ENCODE measurements at regions not wholly inside any gene's neighbourhood (a gene's known extent, or its start where the extent isn't known, plus 50 kb on each side); places are given as distances from the start of the nearest gene placed in this dataset.
A peak's percentile ranks its signal among the peaks of the same experiment; 100 is the strongest.
"Not testable (repeated sequence)": the region's sequence is repeated elsewhere in the genome, so short reads cannot be mapped to it uniquely, and the experiment has no call there.

DNA sequence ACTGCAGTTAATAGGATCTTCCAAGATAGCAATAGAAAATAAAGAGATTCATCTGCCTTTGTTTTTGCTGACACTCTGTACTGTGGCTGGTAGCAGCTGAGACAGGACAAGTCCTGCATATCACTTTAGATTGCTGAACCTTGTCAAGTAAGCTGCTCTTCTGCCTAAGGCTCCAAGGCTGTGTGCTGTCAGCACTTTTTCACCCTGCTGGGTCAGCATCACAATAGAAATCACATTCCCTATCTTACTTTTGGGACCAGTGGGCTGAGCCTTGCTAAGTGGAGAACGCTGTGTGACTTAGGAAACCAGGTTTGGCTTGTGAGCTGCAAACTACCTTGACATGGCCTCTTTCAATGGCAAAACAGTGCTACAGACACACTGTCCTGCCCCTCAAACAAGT lies 263.9 kb downstream of the FRK start:
- no peak for DNase-seq

DNA sequence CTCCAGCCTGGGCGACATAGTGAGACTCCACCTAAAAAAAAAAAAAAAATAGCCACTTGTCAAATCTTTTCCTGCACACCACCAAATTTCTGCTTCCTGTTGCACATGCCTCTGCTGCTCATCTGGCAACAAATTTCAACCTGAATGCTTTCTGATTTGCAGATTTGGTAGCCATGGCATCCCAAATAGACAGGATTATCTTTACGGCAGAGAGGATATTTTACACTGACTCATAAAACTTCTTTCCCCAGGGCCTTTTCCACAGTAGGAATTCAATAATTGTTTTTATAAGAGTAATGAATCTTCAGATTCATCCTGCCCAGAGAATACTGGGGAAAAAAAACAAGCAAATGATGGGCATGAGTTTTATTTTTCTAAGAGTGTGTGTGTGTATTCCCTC lies 264.6 kb downstream of the FRK start:
- no peak for DNase-seq

DNA sequence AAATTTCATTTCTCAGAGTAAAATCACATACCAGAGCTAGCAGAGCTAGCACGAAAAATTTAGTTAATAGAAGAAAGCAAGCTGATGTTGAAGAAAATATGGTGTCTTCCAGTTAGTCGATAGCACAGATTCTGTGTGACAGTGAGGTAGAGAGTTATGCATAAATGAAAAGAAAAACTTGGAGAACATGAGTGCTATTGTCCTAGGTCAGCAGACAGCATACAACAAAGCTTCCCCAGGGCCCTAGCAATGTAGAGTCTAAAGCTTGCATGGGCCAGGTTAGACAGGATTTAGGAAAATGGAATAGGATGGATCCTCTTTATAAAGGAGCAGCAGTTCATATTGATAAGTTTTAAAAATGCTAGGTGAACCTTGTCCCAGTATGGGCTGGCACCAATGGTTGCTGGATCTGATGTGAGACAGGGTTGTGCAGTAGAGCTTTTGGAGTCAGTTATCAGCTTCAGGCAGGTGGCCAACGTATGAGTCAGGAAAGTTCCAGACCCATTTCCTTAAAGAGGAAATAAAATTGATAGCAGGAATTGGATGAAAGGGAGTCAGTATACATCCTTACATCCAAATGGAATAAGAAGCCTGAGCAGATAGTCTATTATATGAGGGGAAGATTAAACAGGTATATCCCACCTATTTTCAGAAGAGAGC lies 277.2 kb downstream of the FRK start:
- DNase-seq, result no peak

DNA sequence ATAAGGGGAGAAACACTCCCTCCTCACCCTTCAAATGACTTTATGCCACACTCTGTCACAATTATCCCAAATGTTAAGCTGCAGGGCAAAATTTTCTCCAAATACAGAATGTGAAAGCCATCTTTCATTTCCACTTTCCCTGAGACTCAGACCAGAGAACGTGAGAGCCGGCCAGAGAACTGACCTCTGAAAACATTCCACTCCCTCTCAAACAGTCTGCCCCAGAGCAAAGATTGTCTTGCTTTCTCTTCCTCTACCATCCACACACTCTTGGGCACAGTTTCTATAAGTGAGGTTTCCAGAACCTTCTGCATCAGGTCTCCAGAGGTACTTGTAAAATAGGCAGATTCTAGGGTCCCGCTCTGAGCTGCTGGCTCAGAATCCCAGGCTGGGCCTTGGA lies 278.1 kb downstream of the FRK start:
- no peak for DNase-seq

- DNase-seq, result no peak
Observed at GRCh38 chr6:115773741-115774140, 286.9 kb downstream of the FRK start.

DNA sequence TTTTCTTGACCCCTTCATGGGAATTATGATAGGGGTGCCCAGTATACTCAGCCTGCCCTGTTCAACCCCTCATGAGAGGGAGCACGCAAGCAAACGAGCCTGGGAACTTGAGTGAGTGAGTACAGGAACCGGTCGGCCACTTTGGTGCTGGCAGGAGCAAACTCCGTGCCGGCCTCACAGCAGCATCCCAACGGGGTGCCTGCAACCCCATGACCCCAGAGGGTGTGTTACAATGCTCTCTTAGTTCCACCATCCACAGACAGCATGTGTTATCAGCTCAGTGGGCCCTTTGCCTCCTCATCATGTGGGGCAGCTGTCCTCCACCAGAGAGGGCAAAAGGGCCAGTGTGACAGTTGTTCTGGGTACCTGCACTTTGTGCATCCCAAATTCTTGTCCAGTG lies 289.8 kb downstream of the FRK start:
- no peak for DNase-seq

GRCh38 chr6:115768500-115768899 lies 292.2 kb downstream of the FRK start:
- DNase-seq, result no peak

DNA sequence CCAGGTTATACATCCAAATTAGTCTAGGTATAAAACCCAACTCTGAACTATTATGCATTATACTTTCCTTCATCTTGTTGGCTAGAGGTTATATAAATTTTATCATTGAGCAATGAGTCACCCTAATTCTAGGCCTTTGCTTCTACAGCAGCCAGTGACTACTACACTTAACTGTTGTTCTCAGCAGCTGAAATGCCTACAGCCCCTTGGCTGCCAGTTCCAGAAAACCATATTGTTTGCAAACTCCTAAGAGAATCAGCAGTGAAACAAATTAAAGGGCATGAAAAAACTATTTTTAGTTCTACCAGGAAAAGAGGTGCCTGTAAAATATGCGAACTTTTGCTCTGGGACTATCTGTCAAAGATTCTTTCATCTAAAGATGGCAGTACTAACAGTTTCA lies 292.8 kb downstream of the FRK start:
- no peak for DNase-seq

DNA sequence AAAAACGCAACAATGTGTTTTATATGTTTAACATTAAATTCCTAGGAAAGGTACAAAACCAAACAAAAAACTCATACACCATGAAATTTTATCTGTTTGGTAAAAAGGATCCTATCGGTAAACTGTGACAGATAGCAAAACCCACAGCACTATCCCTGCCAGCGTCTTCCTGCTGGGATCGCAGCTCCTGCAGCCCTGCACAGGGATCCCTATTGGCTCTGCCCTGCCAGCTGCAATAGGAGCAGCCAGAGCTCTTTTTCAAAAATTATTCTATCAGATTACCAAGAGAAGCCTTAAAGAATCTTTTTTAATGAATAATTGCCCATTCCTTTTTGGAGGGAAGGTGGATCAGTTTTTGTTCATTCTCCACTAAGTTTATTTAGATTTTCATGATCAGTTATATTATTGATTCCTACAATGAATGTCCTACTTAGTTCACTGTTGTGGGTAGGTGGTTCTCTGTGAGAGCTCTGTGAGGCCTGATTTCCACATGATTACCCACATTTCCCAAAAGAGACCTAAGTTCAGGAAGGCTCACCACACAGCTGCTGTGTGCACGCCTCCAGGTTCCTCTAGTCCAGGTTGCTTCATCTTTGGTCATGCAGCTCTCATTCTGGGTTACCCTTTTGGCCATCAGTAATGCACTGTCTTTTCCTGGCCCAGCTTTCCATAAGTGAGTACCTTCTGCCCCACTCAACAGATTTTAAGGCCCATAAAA lies 293.8 kb downstream of the FRK start:
- no peak for DNase-seq

DNA sequence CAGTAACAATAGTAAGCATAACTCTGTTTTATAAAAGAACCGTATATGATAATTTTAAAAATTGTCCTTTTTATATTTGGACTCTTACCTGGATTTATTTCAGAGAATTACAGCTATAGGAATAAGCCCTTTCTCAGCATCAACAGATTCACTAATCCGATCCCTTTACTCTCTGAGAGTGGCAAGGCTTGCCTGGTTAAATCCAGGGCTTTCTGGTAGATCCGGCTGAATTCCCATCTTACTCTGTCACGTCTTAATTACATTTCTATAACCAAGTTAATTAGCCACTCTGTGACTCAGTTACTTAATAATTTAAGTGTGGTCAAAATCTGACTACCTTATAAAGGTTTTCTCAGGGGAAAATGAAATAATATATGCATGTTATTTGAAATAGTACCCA lies 294.7 kb downstream of the FRK start:
- DNase-seq, result no peak

DNA sequence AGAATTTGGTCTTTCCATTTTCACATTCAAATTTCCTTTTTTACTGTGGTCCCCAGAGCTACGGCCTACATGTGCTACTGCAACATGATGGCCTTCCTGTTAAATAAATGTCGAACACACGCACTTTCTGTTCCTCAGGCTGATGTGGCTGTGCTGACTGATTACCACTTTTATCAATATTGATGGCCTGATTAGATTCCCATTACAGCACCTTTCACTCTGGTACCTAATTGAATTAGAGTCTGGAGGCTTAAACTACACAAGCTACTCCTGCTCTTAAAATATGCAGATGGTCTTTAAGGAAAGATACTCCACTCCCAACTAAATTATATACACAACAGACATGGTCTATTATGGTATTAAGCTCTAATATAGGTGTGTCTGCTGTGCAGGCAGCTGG lies 301.6 kb downstream of the FRK start:
- DNase-seq, result no peak

DNA sequence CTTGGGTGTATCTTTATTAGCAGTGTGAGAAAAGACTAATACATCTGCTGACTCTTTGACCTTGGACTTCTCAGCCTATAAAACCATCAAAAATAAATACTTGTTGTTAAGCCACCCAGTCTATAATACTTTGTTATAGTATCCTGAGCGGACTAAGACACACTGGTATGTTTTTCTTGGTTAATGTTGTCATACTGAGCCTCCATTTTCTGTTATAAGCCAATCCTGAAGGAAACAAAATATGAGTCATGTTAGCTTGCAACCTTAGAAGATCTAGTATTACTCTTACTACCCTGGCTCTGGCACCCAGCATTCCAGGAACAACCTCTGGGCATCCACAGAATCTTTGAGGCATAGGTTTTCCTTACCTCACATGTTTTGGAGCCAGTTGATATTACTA lies 307.2 kb downstream of the FRK start:
- no peak for DNase-seq

DNA sequence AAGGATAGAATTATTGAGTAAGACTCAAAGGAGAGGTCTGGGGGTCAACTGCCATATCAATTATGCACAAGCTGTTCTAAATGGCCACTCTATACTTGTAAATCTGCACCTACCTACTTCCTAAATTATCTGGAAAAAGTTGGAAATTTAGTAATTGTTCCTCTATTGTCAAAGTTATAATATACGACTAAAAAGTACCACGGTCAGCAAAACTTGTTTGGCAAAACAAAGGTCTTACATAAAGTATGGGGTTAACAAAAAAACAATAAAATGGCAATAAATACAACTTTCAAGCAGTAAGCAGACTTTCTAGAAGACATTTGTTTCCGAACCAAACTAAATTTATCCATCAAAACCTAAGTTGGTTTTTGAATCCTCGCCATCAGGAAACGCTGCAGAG lies 309.7 kb downstream of the FRK start:
- DNase-seq, result no peak

DNA sequence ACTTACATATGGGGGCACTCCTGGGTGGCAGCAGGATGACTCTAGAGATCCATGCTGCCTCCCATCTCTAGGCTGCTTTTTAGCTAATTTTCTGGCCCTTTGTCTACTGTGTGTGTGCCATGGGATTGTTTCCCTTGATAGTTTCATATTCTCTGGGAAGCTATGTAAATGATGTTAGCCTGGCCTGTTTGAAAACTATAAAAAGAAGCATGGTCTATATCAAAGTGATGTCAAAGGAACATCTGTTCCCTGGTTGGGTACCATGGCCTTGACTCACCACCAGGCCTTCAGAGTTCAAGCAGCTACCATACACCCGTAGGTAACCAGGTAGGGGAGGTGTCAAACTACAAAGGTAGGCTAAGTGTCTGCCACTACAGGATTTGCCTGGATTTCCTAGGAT lies 310.4 kb downstream of the FRK start:
- DNase-seq, result no peak

DNA sequence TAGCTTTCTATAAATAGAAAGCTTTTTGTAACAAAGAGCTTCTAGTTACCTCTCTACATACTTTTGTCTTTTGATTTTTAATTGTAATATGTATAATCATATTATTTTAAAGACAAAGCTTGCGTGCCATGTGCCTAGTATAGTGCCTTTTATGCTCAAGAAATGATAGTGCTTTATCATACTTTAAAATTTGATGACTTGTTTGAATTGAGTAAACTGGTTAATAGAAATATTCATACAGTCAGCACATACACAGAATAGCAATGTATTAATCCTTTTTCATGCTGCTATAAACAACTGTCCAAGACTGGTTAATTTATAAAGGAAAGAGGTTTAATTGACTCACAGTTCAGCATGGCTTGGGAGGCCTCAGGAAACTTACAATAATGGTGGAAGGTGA lies 313.0 kb downstream of the FRK start:
- DNase-seq, result no peak

GRCh38 chr6:115746583-115746982 lies 314.1 kb downstream of the FRK start:
- not testable (repeated sequence) for DNase-seq

- DNase-seq, result no peak
Observed at GRCh38 chr6:115740907-115741306, 319.8 kb downstream of the FRK start.

DNA sequence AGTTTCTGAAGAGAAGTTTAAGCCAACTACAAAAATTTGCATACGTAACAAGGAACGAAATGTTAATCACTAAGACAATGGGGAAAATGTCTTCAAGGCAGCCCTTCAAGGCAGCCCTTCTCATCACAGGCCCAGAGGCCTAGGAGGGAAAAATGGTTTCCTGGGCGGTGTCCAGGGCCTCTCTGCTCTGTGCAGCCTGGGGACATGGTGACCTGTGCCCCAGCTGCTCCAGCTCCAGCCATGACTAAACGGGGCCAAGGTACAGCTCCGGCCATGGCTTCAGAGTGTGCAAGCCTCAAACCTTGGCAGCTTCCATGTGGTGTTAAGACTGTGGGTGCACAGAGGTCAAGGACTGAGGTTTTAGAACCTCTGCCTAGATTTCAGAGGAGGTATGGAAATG lies 325.1 kb downstream of the FRK start:
- no peak for DNase-seq

DNA sequence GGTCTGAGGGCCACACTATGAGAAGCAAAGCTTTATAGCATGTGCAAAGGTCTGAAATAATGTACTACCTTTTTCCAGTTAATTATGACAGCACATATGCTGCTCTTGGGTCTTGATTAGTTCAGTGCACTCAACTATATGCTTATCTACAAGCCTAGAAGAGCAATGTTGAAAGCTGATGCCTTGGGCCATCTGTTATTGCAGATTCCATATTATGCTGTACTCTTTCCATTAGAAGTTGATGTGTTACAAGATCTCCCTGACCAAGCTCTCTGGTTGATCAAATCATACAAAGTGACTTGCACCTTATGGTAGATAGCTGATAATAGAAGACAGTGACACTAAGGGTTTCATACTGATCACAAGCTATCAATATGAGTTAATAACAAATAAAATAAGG lies 327.3 kb downstream of the FRK start:
- DNase-seq, result peak; percentile 98

DNA sequence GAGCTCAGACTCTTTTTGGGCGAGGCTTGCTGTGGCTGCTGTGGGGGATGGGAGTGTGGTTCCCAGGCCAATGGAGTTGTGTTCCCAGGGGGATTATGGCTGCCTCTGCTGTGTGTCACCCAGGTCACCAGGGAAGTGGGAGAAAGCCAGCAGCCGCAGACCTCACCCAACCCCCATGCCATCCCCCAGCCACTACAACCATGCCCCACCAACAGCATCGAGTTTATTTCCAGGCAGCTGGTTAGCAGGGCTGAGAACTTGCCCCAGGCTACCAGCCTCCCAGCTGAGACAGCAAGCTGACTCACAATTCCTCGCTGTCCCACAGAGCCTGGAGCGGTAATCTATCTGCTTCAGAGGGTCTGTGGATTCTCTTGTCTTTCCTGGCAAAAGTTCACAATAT lies 331.7 kb downstream of the FRK start:
- no peak for DNase-seq

DNA sequence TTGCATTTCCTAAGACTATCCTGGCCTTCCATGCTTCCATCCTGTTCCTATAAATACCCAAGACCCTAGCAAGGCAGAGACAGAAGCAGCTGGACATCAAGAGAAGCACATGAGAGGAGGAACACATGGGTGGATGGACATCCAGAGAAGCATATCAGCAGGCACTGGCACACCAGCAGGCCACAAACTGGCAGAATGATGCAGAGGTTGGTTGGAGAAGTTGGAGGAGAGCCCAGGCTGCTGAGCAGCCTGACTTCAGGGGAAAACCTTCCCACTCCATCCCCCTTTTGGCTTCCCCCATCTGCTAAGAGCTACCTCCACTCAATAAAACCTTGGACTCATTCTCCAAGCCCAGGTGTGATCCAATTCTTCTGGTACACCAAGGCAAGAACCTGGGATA lies 332.5 kb downstream of the FRK start:
- DNase-seq, result no peak

DNA sequence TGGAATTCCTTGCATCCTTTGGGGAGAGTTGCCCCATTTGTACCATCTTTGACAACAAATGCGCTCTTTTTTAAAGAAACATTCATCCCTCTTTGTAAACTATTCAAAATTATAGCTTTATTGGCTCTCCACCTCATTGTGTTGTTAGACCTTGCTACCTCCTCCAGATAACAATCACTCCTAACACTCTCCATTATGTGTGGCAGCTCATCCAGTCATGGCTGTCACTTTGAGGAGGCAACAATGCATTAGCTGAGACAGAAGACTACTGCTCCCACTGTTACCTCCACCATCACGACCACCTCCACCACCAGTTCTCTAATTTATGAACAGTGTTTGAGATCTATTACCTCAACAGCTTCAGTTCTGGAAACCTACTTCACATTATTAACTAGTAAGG lies 339.1 kb downstream of the FRK start:
- no peak for DNase-seq

- DNase-seq, result no peak
Observed at GRCh38 chr6:115720900-115721299, 339.8 kb downstream of the FRK start.

GRCh38 chr6:115717472-115717871 lies 343.2 kb downstream of the FRK start:
- DNase-seq, result no peak

- no peak for DNase-seq
Observed at GRCh38 chr6:115717062-115717461, 343.6 kb downstream of the FRK start.
